AG09309 (cell line): ENCODE measurements at regions not wholly inside any gene's neighbourhood (a gene's known extent, or its start where the extent isn't known, plus 50 kb on each side); places are given as distances from the start of the nearest gene placed in this dataset.

Experiments used
- DNase-seq: peaks from one replicate; pipeline ENCODE4 v3.0.0-alpha.2; 2010; ENCODE audit warnings: low read depth
- H3K4me3 ChIP-seq: 2 replicates; pipeline ENCODE4 v1.5.1; 2011; ENCODE audit warnings: mild to moderate bottlenecking, low read depth, low read length, moderate library complexity; ENCODE audit not compliant: control insufficient read depth
- CTCF ChIP-seq: IDR thresholded peaks from 2 replicates; pipeline ENCODE4 v1.5.1; 2011; ENCODE audit warnings: mild to moderate bottlenecking, low read depth, low read length, inconsistent platforms; ENCODE audit not compliant: insufficient read depth, control insufficient read depth; ENCODE audit errors: missing control alignments

DNA sequence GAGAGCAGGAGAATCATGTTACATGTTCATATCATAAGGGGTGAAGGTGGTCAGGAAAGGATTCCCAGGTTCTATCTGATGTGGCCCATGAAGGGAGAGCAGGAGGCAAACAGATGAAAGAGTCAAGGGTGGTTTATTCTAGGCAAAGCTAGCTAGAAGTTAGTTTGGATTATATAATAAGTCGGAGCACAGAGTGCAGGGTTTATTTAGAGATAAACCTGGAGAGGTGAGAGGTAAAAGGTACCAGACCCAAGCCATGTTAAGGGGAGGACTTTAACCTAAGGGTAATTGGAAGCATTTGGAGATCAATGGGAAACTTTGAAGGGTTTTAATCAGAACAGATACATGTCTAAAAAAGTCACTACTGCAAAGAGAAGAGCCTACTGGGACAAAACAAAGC is 69.2 kb upstream of the LRATD1 start:
- no peak for TF ChIP-seq CTCF
- no peak for DNase-seq
- H3K4me3 ChIP-seq = no peak overlapping the region

DNA sequence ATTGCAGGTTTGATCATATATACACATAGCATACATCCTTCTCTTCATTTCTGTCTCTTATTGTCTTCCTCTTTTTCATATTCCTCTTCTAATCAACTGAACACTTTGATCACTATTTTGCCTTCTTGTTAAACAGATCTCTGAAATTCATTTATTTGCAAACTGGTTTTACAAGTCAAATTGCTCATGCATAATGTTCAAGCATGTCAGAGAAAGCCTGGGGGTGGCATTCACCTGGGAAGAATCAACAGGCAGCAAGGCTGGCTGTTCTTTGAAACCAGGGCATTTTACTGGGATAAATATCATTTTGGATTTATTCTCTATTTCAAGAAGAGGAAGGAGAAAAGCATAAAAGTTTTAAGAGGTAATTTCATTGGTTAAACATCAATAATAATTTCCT is 66.9 kb upstream of the LRATD1 start:
- no peak for DNase-seq
- no peak for TF ChIP-seq CTCF
- H3K4me3 ChIP-seq = no peak overlapping the region

DNA sequence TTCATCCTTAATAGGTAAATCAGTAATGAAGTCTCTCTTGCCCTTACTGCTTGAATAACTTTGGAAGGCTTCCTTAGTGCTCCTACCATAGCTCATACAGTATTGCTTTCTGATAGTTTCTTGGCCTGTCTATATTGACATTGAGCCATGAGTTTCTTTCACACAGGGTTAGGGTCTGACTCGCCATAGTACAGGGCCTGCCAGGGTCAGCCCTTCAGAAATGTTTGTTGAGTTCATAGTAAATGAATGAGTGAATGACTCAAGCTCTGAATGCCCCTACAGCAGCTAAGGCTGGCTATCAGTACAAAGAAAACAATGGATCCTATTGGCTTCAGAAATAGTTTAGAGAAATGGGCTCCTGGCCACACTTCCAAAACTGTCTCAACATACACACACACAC is 65.0 kb upstream of the LRATD1 start:
- no peak for TF ChIP-seq CTCF
- no peak overlapping the region for H3K4me3 ChIP-seq
- no peak for DNase-seq

- TF ChIP-seq CTCF = no peak
- no peak overlapping the region for H3K4me3 ChIP-seq
- DNase-seq = no peak
These were observed 63.2 kb upstream of the LRATD1 start for GRCh38 chr2:14569294-14569693.

DNA sequence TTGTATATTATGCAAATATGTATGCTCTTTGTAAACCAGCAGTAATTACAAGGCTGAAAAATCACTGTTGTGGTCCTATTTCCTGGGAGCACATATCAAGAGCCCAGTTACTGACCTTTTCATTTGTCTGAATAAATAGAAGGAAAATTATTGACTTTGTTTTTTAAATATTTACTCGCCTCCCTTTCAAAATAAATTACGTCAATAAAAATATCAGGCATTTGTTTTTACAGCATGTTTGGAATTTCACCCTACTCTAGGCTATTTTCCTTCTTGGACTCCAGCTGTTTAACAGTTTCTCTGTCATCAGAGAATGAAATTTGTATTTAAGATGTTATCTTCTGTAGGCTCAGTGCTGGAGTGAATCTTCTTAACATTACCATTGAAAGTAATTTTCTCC is 59.9 kb upstream of the LRATD1 start:
- H3K4me3 ChIP-seq = no peak overlapping the region
- TF ChIP-seq CTCF = no peak
- DNase-seq = no peak

GRCh38 chr2:14577843-14578242 is 54.7 kb upstream of the LRATD1 start:
- no peak for TF ChIP-seq CTCF
- no peak overlapping the region for H3K4me3 ChIP-seq
- DNase-seq = no peak
